ENCODE measurements at regions not wholly inside any gene's neighbourhood (a gene's known extent, or its start where the extent isn't known, plus 50 kb on each side); places are given as distances from the start of the nearest gene placed in this dataset.
A peak's percentile ranks its signal among the peaks of the same experiment; 100 is the strongest.

DNA sequence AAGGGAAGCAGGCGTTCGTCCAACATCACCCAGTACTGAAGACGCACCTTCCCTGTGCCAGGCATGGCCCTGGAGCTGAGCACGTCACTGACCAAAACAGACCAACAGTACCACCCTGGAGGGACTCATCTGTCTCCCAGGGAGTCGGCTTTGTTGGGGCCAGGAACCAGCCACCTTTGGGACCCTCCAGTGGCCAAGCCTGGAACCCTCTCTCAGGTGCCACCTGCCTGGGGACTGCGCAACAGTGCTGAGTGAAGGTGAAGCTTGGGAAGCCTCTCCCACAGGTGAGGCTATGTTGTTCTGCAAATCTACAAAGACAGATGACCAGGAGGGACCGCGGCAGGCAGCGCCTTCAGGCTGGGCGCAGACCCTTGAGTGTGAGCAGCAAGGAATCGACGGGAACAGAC, 91.4 kb upstream of the OTOS start:
- no peak overlapping the region for H3K27ac ChIP-seq (ENCODE audit: low read depth in 1 of 2, low read length in 1 of 2)
- H3K9me3 ChIP-seq (ENCODE audit: control insufficient read depth in 4 of 4, insufficient read depth in 3 of 4, low read length in 3 of 4): peaks cover 0 to 8% (median 1%) of the 10 kb centered on the region in 4 donors
- no peak overlapping the region for H3K9ac ChIP-seq (ENCODE audit: insufficient read depth in 1 of 2, low read length in 2 of 2)
- H3K4me3 ChIP-seq: no peak overlapping the region
- DNase-seq (peak in 1 of 3 donors; percentile 8), ATAC-seq (ENCODE audit: insufficient read depth, low FRiP score) (no peak)
- peaks cover 0 to 11% (median 4%) of the 10 kb centered on the region in 5 donors for H3K4me1 ChIP-seq (ENCODE audit: control insufficient read depth in 5 of 5, insufficient read depth in 5 of 5, low read length in 5 of 5)
- WGBS, 2 donors: 87 to 91% methylated on average over 12 of the region's 12 CpGs
- H3K36me3 ChIP-seq (ENCODE audit: control insufficient read depth in 4 of 4, insufficient read depth in 4 of 4, low read length in 4 of 4): no peaks in the 10 kb centered on the region
- TF ChIP-seq, protein P1, sequence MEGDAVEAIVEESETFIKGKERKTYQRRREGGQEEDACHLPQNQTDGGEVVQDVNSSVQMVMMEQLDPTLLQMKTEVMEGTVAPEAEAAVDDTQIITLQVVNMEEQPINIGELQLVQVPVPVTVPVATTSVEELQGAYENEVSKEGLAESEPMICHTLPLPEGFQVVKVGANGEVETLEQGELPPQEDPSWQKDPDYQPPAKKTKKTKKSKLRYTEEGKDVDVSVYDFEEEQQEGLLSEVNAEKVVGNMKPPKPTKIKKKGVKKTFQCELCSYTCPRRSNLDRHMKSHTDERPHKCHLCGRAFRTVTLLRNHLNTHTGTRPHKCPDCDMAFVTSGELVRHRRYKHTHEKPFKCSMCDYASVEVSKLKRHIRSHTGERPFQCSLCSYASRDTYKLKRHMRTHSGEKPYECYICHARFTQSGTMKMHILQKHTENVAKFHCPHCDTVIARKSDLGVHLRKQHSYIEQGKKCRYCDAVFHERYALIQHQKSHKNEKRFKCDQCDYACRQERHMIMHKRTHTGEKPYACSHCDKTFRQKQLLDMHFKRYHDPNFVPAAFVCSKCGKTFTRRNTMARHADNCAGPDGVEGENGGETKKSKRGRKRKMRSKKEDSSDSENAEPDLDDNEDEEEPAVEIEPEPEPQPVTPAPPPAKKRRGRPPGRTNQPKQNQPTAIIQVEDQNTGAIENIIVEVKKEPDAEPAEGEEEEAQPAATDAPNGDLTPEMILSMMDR (IDR thresholded peaks at IDR 0.05; ENCODE audit: control extremely low read depth, extremely low read depth): no peak
- H3K27me3 ChIP-seq (ENCODE audit: control insufficient read depth in 3 of 3, insufficient read depth in 3 of 3, low read length in 2 of 3): no peaks in the 10 kb centered on the region

DNA sequence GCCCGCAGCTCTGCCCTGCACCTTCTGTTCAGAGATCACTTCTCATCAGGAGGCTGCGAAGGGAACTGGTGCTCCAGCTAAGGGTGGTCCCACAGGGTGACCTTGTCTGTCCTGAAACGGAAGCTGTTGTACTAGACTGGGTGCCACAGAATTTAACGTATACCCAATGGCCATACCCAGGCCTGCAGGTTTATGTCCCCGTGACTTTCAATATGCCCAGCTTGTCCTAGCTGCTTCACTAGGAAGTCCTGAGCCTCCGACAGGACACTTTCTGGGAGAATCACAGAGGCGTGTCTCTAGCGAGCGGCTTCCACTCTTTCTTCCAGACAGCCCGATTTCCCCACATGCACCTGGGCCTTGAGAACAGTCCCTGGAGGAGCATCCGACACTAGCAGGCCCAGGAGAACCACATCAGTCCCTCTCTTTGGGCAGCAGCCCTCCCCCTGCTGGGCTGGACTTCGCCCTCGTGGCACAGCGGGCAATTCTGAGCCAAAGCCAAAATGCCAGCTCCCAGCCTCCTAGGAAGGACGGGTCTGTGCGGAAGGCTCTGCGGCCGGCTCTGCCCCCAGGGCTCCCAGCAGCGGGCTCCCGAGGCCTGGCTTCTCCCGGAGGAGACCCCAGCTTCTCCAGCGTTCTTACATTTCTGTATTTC, 91.9 kb upstream of the OTOS start:
- Histone ChIP-seq H3K27me3 (ENCODE audit: control insufficient read depth in 3 of 3, insufficient read depth in 3 of 3, low read length in 2 of 3) (no peaks in the 10 kb centered on the region), H3K4me3 (no peak overlapping the region), H3K9ac (ENCODE audit: insufficient read depth in 1 of 2, low read length in 2 of 2) (no peak overlapping the region), H3K27ac (ENCODE audit: low read depth in 1 of 2, low read length in 1 of 2) (no peak overlapping the region), H3K36me3 (ENCODE audit: control insufficient read depth in 4 of 4, insufficient read depth in 4 of 4, low read length in 4 of 4) (no peaks in the 10 kb centered on the region), H3K9me3 (ENCODE audit: control insufficient read depth in 4 of 4, insufficient read depth in 3 of 4, low read length in 3 of 4) (peaks cover 0 to 5% (median 1%) of the 10 kb centered on the region in 4 donors), H3K4me1 (ENCODE audit: control insufficient read depth in 5 of 5, insufficient read depth in 5 of 5, low read length in 5 of 5) (peaks cover 0 to 12% (median 4%) of the 10 kb centered on the region in 5 donors)
- TF ChIP-seq, protein P1 (IDR thresholded peaks at IDR 0.05; ENCODE audit: control extremely low read depth, extremely low read depth): no peak
- WGBS, 2 donors: 83 to 84% methylated on average over 22 of the region's 22 CpGs
- ATAC-seq (ENCODE audit: insufficient read depth, low FRiP score) (no peak), DNase-seq (no peak)

DNA sequence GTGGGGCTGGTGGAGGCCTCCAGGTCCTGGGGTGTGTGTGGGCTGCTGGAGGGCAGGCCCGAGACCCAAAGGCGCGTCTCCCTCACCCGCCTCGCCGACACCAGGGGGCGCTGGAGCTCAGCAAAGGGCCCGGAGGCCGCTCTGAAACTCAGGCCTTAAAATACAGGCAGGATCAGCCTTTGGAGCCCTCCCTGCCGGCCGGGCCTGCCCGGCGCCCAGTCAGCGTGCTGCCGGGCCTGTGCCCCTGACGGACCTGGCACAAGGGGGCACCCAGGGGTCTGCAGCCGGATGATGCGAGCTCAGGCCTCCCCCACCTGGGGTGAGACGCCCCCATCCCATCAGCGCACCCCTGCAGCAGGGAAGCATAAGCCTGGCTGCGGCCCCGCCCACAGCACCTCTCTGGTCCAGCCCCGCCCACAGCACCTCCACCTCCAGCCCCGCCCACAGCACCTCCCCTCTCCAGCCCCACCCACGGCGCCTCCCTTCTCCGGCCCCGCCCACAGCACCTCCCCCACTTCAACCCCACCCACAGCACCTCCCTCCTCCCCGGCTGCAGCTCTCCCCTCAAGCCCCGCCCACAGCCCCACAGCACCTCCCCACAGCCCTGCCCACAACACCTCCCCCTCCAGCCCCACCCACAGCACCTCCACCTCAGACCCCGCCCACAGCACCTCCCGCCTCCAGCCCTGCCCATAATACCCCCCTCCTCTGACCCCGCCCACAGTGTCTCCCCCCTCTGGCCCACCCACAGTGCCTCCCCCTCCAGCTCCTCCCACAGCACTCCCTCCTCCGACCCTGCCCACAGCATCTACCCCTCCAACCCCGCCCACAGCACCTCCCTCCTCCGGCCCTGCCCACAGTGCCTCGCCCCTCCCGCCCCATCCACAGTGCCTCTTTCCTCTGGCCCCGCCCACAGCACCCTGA, 92.8 kb upstream of the OTOS start:
- peak overlapping the region; percentile 18 for H3K4me3 ChIP-seq
- no peaks in the 10 kb centered on the region for H3K27me3 ChIP-seq (ENCODE audit: control insufficient read depth in 3 of 3, insufficient read depth in 3 of 3, low read length in 2 of 3)
- TF ChIP-seq, protein P1 (IDR thresholded peaks at IDR 0.05; ENCODE audit: control extremely low read depth, extremely low read depth): peak; percentile 50
- DNase-seq (peak; percentile 78 to 86 (median 80)), ATAC-seq (ENCODE audit: insufficient read depth, low FRiP score) (peak; percentile 82)
- H3K9ac ChIP-seq (ENCODE audit: insufficient read depth in 1 of 2, low read length in 2 of 2): no peak overlapping the region
- peaks cover 0 to 14% (median 4%) of the 10 kb centered on the region in 5 donors for H3K4me1 ChIP-seq (ENCODE audit: control insufficient read depth in 5 of 5, insufficient read depth in 5 of 5, low read length in 5 of 5)
- WGBS, 2 donors: 1 to 3% methylated on average over 29 to 39 of the region's 39 CpGs
- peak overlapping the region in 1 of 2 donors; percentile 60 for H3K27ac ChIP-seq (ENCODE audit: low read depth in 1 of 2, low read length in 1 of 2)
- peaks cover 0 to 5% (median 1%) of the 10 kb centered on the region in 4 donors for H3K9me3 ChIP-seq (ENCODE audit: control insufficient read depth in 4 of 4, insufficient read depth in 3 of 4, low read length in 3 of 4)
- H3K36me3 ChIP-seq (ENCODE audit: control insufficient read depth in 4 of 4, insufficient read depth in 4 of 4, low read length in 4 of 4): no peaks in the 10 kb centered on the region

Data from lung (tissue), 11 donors.